M059J (cell line): ENCODE measurements at regions not wholly inside any gene's neighbourhood (a gene's known extent, or its start where the extent isn't known, plus 50 kb on each side); places are given as distances from the start of the nearest gene placed in this dataset.
"Not testable (repeated sequence)": the region's sequence is repeated elsewhere in the genome, so short reads cannot be mapped to it uniquely, and the experiment has no call there.

Experiments used
- DNase-seq: peaks from one replicate; pipeline ENCODE4 v3.0.0-alpha.2; 2012; ENCODE audit warnings: low read depth

DNA sequence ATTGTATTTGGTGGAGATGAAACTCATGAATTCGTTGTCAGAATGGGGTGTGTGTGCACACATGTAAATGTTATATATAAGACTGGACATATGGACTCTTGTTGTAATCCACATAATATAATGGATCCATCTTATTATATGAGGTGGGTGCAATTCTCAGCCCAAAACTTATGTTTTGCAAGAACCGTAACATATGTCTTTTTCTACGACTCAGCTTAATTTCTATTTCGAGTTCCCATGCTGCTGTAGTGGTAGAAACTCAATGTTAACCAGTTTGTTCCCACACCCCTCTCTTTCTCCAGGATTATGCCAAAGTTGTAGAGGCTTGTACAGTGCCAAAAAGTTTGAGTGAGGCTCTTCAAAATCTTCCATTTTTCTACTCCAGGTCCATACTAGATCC is 112.5 kb upstream of the SPOPL start:
- no peak for DNase-seq

DNA sequence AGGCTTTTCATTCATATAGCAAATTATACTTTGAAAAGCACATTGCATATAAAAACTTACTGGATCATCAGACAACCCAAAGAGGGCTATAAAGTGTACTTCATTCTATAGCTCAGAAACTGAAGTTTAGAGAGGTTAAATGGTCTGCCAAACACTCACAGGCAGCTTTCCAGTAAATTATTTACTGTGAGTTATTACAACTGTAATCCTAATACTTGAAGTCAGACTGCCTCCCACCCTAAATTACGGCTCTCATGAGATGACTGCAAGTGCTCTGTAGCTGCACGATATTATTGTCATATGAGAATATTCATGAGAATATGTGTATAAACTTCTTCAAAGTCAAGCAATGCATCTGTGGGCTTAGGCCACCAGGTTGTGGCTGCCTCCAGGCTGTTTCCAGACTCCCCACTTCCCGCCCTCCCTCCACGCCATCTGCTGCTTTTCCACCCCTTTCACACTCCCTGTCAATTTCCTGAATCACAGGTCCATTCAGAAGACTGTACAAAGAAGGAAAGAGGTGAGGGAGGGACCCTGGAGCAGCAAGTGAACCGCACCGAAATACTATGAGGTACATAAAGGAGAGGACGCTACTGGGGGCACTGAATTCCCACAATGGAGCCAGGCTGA is 111.1 kb upstream of the SPOPL start:
- no peak for DNase-seq

GRCh38 chr2:138391946-138392345 is 109.6 kb upstream of the SPOPL start:
- DNase-seq: peak; percentile 2

- DNase-seq: peak; percentile 83
Measured at GRCh38 chr2:138395565-138396306, 105.8 kb upstream of the SPOPL start.

- no peak for DNase-seq
Measured at GRCh38 chr2:138396843-138397242, 104.7 kb upstream of the SPOPL start.

DNA sequence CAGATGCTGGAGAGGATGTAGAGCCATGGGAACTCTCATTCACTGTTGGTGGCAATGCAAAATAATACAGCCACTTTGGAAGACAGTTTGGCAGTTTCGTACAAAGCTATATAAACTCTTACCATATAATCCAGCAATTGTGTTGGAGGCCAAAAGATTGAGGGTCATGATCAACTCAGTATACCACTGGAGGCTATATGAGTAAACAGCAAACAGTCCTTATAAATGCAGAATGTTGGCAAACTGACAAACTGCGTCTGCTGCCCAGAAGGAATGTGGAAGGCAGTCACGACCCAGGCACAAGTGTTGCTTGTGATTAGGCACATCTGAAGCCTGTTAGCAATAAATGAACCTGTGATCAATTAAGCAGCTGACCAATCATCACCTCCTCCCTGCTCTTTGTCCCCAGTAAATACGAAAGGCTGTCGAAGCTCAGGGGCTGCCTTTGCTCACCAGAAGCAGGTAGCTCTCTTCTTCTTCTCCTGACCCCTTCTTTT is 98.1 kb upstream of the SPOPL start:
- no peak for DNase-seq

GRCh38 chr2:138414014-138414413 is 87.6 kb upstream of the SPOPL start:
- DNase-seq: no peak

GRCh38 chr2:138415985-138416384 is 85.6 kb upstream of the SPOPL start:
- peak; percentile 20 for DNase-seq

GRCh38 chr2:138418453-138418852 is 83.1 kb upstream of the SPOPL start:
- DNase-seq: no peak

DNA sequence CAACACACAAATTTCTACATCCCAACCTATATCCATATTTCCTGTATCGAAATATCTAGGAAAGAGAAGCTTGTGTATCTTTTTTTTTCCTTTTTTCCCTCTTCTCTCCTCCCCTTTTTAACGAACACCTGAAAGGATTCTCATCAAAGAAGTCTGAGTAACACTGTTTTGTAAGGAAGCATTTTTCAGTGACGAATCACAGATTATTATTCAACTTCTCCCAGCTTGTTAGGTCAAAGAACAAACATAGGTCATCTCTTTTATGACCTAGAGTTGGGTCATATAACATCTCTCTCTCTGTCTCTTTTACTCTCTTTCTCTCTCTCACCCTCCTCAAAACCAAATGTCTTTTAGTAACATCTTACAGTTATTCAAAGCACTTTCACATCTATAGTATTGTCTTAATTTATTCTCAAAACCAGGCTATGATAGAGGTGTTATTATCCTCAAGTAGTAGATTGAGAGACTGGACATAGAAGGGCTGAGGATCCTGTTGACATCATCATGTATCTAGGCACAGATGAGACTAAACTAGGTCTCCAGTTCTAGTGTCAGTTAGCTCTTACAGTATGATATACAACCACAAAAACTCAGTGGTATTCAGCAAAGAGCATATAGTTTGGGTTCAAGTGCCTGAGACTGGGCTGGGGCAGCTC is 80.1 kb upstream of the SPOPL start:
- peak; percentile 69 for DNase-seq

GRCh38 chr2:138421971-138422335 is 79.6 kb upstream of the SPOPL start:
- peak; percentile 86 for DNase-seq

GRCh38 chr2:138423198-138423597 is 78.4 kb upstream of the SPOPL start:
- DNase-seq: no peak

- no peak for DNase-seq
Measured at GRCh38 chr2:138423745-138424144, 77.8 kb upstream of the SPOPL start.

DNA sequence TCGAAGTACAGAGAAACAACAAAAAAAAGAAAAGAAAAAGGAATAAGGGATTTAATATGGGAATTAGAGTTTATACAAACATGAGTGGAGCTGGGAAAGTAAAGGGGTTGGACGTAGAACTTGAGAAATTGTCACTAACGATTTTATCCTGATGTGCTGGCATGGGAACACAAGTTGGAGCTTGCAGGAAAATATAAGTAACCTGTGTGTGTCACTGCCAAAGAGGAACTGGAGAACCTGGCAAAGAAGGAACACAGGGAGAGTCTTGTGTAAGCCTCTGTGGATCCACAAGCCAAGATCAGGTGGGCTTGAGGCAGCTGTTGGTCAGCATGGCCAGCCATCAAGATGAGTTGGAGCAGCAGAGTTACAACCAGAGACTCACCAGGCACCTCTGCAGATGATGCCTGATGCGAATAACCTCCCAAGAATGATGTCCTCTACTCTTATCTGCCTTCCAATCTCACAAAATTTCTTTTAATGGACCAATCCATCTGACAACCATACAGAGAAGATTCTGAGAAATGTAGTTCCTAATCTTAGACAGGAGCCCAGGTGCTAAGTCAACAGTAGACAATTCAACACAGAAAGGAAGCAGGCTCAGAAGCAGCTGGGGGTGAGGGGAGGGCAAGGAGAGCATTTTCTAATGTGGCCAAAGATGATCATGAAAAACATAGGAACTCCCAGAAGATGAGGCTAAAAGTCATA is 77.0 kb upstream of the SPOPL start:
- no peak for DNase-seq

GRCh38 chr2:138426116-138426515 is 75.5 kb upstream of the SPOPL start:
- DNase-seq: not testable (repeated sequence)

- DNase-seq: no peak
Measured at GRCh38 chr2:138428710-138429440, 72.7 kb upstream of the SPOPL start.

GRCh38 chr2:138430181-138430580 is 71.4 kb upstream of the SPOPL start:
- no peak for DNase-seq

- DNase-seq: peak; percentile 10
Measured at GRCh38 chr2:138432971-138433370, 68.6 kb upstream of the SPOPL start.

DNA sequence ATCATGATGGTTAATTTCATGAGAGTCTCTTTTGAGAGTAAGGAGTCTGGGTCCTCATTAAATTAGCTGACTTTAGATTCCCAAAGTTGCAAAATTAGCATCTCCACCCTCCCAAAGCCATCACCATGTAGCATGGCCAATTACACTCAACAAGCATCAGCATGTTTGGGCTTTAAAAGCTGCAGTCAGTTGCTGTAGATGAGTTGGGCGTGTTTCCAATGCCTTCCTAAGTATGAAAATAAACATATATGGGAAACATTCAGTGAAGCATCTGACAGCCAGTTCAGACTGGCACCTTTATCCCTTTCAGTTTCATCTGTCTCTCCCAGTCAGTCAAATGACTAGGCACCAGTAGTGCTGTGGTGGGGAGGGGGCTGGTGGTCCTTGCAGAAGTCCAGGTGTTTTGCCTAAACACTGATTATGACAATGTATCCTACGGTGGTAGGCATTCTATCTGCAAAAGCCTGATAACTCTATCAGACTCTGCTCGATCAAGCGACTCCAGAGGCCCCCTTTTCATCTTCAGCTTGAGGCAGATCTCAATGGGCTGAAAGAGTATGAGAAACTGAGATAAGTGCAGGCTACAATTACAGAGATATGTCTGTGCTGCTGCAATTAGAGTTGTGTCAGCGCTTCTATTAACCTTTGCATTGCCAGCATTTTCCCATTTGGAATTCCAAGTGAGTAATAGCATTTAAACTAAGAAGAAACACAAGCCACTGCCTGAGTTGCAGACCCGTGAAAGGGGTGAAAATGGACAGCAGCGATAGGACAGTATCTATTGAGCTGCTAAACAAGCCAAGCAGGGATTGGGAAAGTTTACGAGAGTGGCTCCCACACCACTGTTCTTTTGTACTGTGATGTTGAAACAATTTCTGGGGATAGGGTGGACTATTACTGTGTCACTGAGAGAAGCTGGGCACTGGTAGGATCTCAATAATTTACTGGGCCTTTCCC is 67.3 kb upstream of the SPOPL start:
- no peak for DNase-seq

DNA sequence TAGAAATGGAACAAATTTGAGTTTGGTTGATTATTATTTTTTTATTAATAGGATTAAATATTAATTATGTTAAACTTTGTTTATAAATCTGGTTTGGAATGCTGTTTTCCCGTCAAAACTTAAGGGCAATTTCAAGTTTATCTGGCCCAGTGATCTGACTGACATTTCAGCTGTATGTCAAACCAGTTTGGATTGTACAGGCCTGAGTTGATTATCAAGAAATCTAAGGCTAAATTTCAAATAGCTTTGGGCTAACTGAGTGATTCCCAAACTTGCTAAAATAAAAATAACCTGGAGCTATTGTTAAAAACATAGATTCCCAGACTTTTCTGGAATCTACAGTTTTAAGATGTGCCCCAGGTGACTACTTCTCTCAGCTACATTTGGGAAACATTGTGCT is 65.9 kb upstream of the SPOPL start:
- DNase-seq: no peak
